ENCODE measurements at regions not wholly inside any gene's neighbourhood (a gene's known extent, or its start where the extent isn't known, plus 50 kb on each side); places are given as distances from the start of the nearest gene placed in this dataset.
A peak's percentile ranks its signal among the peaks of the same experiment; 100 is the strongest.

DNA sequence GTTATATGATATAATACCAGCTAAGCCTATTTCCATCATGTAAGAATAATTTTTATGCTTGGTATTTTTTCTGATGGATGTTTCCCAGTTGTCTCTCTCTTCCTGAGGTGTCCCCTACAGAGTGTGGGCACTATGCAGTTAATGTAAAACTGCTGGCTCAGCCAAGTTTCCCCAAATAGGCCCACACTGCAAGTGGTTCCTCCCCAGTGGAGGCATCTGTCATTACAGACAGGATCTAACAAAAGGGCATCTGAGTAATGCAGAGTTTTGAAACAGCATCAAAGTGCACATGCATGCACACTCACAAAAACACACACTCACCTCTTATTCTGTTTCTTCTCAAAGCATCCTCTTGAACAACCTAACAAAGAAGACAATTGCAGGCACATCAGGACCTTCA is 221.0 kb downstream of the VCY1B start:
- H3K27ac ChIP-seq (ENCODE audit: low read length) = no peak overlapping the region
- no peaks in the 10 kb centered on the region for H3K27me3 ChIP-seq (ENCODE audit: control insufficient read depth, insufficient read depth, low read length)
- DNase-seq (ENCODE audit: low read depth, low spot score) = no peak
- no peaks in the 10 kb centered on the region for H3K4me1 ChIP-seq (ENCODE audit: control insufficient read depth, insufficient read depth, low read length)
- no peaks in the 10 kb centered on the region for H3K36me3 ChIP-seq (ENCODE audit: control insufficient read depth, insufficient read depth, low read length)
- no peaks in the 10 kb centered on the region for H3K9me3 ChIP-seq (ENCODE audit: control insufficient read depth, insufficient read depth, low read length)
- no peak overlapping the region for H3K4me3 ChIP-seq (ENCODE audit: low read length)

DNA sequence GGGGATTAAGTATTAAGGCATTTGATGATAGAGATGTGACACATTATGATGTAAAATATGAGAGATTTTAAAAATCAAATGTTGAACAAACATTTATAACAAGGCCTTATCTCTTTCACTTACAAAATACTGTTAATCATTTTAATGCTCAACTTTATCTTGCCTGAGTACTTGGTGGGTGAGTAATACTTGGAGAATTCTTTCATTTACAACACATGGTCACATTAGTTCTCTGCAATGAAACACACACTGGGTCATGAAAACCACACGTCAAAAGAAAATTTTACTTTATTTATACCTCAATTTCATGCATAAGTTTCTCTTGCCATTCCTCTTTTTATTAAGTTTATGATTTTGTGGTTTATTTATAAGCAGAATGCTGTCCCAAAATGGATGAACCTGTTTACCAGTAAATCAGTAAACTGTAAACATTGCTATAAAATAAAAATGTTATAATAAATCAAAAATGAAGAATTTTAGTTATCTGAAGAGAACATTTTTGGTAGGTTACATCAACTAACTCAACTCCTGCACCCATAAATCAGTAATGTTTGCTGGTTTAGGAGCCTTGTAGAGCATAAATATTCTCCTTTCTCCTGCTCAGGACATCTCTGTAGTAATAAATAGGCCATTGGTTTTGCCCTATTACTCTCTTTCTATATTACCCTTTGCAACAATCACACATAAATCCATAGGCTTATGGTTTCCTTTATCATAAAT is 233.5 kb upstream of the NLGN4Y start:
- Histone ChIP-seq H3K36me3 (ENCODE audit: control insufficient read depth, insufficient read depth, low read length) (no peaks in the 10 kb centered on the region), H3K9me3 (ENCODE audit: control insufficient read depth, insufficient read depth, low read length) (no peaks in the 10 kb centered on the region), H3K4me1 (ENCODE audit: control insufficient read depth, insufficient read depth, low read length) (no peaks in the 10 kb centered on the region), H3K27me3 (ENCODE audit: control insufficient read depth, insufficient read depth, low read length) (no peaks in the 10 kb centered on the region), H3K27ac (ENCODE audit: low read length) (no peak overlapping the region), H3K4me3 (ENCODE audit: low read length) (no peak overlapping the region)
- no peak for DNase-seq (ENCODE audit: low read depth, low spot score)
- no CpG with 5 or more reads among the region's 1 CpG for WGBS (ENCODE audit: insufficient coverage, insufficient read length)

DNA sequence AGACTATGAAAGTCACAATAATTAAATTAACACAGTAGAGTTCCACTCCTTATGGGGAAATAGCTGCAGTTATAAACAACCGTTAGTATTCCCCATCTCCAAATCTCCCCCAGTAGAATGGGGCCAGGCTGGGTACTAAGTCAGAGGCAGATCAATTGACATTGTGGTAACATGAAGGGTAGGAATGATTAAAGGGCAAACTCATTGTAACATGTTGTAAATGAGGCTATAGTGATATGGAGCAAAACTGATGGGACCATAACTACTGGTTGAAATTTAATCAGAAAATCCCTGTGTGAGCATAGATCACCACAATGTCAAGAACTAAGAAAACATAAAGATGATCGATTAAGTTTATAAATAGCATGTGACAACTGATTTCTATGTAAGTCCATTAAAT is 231.9 kb upstream of the NLGN4Y start:
- H3K4me1 ChIP-seq (ENCODE audit: control insufficient read depth, insufficient read depth, low read length) = no peaks in the 10 kb centered on the region
- no peaks in the 10 kb centered on the region for H3K27me3 ChIP-seq (ENCODE audit: control insufficient read depth, insufficient read depth, low read length)
- WGBS (ENCODE audit: insufficient coverage, insufficient read length) = no CpG with 5 or more reads among the region's 2 CpGs
- no peak overlapping the region for H3K4me3 ChIP-seq (ENCODE audit: low read length)
- H3K36me3 ChIP-seq (ENCODE audit: control insufficient read depth, insufficient read depth, low read length) = no peaks in the 10 kb centered on the region
- no peaks in the 10 kb centered on the region for H3K9me3 ChIP-seq (ENCODE audit: control insufficient read depth, insufficient read depth, low read length)
- no peak for DNase-seq (ENCODE audit: low read depth, low spot score)
- H3K27ac ChIP-seq (ENCODE audit: low read length) = no peak overlapping the region

DNA sequence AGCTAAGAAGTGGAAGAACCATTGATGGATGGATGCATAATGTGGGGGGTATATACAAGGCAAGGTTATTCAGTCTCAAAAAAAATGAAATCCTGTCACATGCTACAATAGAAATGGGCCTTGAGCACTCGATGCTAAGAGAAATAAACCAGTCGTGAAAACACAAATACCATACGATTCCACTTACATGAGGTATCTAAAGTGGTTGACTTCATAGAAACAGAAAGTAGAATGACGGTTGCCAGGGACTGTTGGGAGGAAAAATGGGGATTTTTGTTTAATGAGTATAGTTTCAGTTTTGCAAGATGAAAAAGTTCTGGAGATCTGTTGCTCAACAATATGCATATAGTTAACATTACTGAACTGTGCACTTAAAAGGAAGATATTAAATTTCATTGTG is 223.6 kb upstream of the NLGN4Y start:
- no CpG with 5 or more reads among the region's 4 CpGs for WGBS (ENCODE audit: insufficient coverage, insufficient read length)

DNA sequence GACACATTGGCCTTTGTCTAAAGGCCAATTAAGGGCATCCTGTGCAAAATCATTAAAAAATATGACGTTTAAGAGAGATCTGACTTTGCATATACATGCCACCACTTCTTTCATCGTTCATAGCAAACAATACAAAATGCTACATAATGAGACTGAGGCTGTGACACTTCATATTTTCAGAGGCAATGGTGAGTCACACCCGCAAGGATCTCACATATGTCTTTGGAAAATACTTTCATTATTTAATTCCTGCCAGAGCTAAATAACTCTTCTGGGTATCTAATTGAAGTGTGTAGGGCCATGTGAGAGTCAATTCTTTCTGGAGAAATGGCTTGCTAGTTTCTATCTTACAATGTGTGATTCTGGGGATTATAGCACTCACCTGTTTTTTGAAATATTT is 222.8 kb upstream of the NLGN4Y start:
- Histone ChIP-seq H3K27ac (ENCODE audit: low read length) (no peak overlapping the region), H3K27me3 (ENCODE audit: control insufficient read depth, insufficient read depth, low read length) (no peaks in the 10 kb centered on the region), H3K4me3 (ENCODE audit: low read length) (no peak overlapping the region), H3K4me1 (ENCODE audit: control insufficient read depth, insufficient read depth, low read length) (no peaks in the 10 kb centered on the region), H3K9me3 (ENCODE audit: control insufficient read depth, insufficient read depth, low read length) (no peaks in the 10 kb centered on the region), H3K36me3 (ENCODE audit: control insufficient read depth, insufficient read depth, low read length) (no peaks in the 10 kb centered on the region)
- WGBS (ENCODE audit: insufficient coverage, insufficient read length) = no CpG with 5 or more reads among the region's 3 CpGs
- DNase-seq (ENCODE audit: low read depth, low spot score) = no peak

More for the DNA sequence above, 223.6 kb upstream of the NLGN4Y start:
- Histone ChIP-seq H3K27me3 (ENCODE audit: control insufficient read depth, insufficient read depth, low read length) (no peaks in the 10 kb centered on the region), H3K36me3 (ENCODE audit: control insufficient read depth, insufficient read depth, low read length) (no peaks in the 10 kb centered on the region), H3K4me3 (ENCODE audit: low read length) (no peak overlapping the region), H3K27ac (ENCODE audit: low read length) (no peak overlapping the region), H3K4me1 (ENCODE audit: control insufficient read depth, insufficient read depth, low read length) (no peaks in the 10 kb centered on the region), H3K9me3 (ENCODE audit: control insufficient read depth, insufficient read depth, low read length) (no peaks in the 10 kb centered on the region)
- no peak for DNase-seq (ENCODE audit: low read depth, low spot score)

DNA sequence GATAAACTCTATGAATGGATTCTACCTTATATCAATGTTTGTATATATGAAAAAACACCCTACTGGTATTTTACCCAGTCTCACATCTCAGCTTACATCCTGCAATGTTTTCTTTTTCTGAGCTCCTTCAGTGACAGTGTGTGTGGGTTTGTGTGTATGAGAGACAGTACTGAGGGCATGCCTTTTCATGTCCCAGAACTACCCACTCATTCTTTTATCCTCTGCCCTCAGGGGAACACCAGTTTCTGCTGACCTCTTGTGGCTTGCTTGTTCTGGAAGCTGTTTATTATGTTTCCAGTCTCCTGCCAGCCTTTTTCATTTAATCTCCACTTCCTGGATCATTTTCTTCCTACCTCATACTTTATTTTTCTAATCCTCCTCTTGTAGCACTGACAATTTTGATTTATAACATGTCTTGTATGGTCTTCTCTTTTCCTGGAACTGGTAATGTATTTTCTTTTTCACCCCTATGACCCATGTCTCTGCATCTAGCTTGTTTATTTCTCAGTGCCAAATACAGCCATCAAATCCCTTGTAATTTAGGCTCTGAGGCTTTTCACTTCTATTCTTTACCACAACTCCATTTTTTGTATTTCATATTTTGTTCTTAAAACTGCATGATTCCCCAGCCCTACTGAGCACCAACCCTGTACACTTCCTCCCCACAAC is 195.5 kb upstream of the NLGN4Y start:
- H3K9me3 ChIP-seq (ENCODE audit: control insufficient read depth, insufficient read depth, low read length) = no peaks in the 10 kb centered on the region
- H3K4me1 ChIP-seq (ENCODE audit: control insufficient read depth, insufficient read depth, low read length) = no peaks in the 10 kb centered on the region
- no peak overlapping the region for H3K27ac ChIP-seq (ENCODE audit: low read length)
- DNase-seq (ENCODE audit: low read depth, low spot score) = peak; percentile 9
- no peaks in the 10 kb centered on the region for H3K36me3 ChIP-seq (ENCODE audit: control insufficient read depth, insufficient read depth, low read length)
- H3K27me3 ChIP-seq (ENCODE audit: control insufficient read depth, insufficient read depth, low read length) = no peaks in the 10 kb centered on the region
- H3K4me3 ChIP-seq (ENCODE audit: low read length) = no peak overlapping the region

DNA sequence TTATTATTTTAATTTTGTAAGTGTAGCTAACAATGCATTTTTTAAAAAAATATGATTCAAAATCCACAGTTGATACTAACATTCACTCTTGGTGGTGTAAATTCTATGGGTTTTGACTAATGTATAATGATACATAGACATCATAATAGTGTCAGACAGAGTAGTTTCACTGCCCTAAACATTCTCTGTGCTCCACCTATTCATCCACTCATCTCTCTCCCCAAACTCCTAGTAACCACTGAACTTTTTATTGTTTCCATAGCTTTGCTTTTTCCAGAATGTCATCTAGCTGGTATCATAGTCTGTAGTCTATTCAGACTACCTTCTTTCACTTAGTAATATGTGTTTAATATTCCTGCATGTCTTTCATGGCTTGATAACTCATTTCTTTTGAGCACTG is 194.0 kb upstream of the NLGN4Y start:
- Histone ChIP-seq H3K36me3 (ENCODE audit: control insufficient read depth, insufficient read depth, low read length) (no peaks in the 10 kb centered on the region), H3K27ac (ENCODE audit: low read length) (no peak overlapping the region), H3K27me3 (ENCODE audit: control insufficient read depth, insufficient read depth, low read length) (no peaks in the 10 kb centered on the region), H3K4me1 (ENCODE audit: control insufficient read depth, insufficient read depth, low read length) (no peaks in the 10 kb centered on the region), H3K9me3 (ENCODE audit: control insufficient read depth, insufficient read depth, low read length) (no peaks in the 10 kb centered on the region), H3K4me3 (ENCODE audit: low read length) (no peak overlapping the region)
- no peak for DNase-seq (ENCODE audit: low read depth, low spot score)

DNA sequence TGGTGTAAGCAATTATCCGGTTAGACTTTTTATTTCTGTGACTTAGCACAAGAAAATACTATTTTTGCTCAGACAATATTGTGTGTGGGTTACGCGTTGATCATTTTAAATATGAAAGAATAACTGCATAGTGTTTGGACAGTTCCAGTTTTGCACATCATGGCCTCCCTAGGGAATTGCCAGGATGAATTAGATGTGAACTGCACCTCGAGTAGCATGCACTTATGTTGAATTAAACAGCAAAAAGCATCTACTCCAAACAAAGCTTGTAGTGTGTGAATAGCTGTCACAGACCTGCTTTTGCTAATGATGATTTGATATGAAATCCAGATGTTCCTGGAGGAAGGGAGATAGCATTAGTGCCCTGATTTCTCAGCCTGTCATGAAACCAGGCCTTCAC is 184.8 kb upstream of the NLGN4Y start:
- Histone ChIP-seq H3K4me3 (ENCODE audit: low read length) (no peak overlapping the region), H3K4me1 (ENCODE audit: control insufficient read depth, insufficient read depth, low read length) (no peaks in the 10 kb centered on the region), H3K9me3 (ENCODE audit: control insufficient read depth, insufficient read depth, low read length) (no peaks in the 10 kb centered on the region), H3K27me3 (ENCODE audit: control insufficient read depth, insufficient read depth, low read length) (no peaks in the 10 kb centered on the region), H3K36me3 (ENCODE audit: control insufficient read depth, insufficient read depth, low read length) (no peaks in the 10 kb centered on the region), H3K27ac (ENCODE audit: low read length) (no peak overlapping the region)
- no CpG with 5 or more reads among the region's 4 CpGs for WGBS (ENCODE audit: insufficient coverage, insufficient read length)
- no peak for DNase-seq (ENCODE audit: low read depth, low spot score)

DNA sequence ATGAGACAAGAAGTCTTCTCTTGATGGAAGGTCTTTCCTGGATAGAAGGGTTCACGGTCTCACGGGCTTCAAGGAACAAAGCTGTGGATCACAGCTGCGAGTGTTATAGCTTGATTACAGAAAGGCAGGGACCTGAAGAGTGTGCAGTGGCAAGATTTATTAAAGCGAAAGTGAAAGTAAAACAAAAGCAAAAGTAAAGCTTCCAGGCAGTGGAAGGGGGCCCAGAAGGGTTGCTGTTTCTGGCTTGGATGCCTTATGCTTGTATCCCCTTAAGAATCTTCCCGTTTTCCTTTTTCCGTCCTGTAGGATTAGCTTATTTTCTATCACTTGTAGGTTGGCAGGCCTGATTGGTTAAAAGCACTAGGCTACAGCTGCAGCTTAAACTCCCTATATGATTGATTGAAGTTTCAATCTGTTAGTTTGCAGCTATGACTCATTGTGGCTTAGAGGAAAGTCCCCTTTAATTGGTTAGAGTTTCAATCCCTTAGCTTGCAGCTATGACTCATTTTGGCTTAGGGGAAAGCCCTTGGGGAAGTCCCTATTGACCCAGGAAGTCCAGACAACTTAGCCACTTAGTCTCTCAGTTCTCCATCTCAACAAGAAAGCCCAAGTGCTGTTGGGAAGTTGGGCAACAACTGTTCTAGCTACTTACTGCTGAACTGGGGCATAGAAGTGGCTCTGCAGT is 183.7 kb upstream of the NLGN4Y start:
- H3K4me1 ChIP-seq (ENCODE audit: control insufficient read depth, insufficient read depth, low read length) = no peaks in the 10 kb centered on the region
- H3K36me3 ChIP-seq (ENCODE audit: control insufficient read depth, insufficient read depth, low read length) = no peaks in the 10 kb centered on the region
- no peak overlapping the region for H3K27ac ChIP-seq (ENCODE audit: low read length)
- no peaks in the 10 kb centered on the region for H3K9me3 ChIP-seq (ENCODE audit: control insufficient read depth, insufficient read depth, low read length)
- no CpG with 5 or more reads among the region's 6 CpGs for WGBS (ENCODE audit: insufficient coverage, insufficient read length)
- no peak overlapping the region for H3K4me3 ChIP-seq (ENCODE audit: low read length)
- H3K27me3 ChIP-seq (ENCODE audit: control insufficient read depth, insufficient read depth, low read length) = no peaks in the 10 kb centered on the region
- DNase-seq (ENCODE audit: low read depth, low spot score) = no peak

DNA sequence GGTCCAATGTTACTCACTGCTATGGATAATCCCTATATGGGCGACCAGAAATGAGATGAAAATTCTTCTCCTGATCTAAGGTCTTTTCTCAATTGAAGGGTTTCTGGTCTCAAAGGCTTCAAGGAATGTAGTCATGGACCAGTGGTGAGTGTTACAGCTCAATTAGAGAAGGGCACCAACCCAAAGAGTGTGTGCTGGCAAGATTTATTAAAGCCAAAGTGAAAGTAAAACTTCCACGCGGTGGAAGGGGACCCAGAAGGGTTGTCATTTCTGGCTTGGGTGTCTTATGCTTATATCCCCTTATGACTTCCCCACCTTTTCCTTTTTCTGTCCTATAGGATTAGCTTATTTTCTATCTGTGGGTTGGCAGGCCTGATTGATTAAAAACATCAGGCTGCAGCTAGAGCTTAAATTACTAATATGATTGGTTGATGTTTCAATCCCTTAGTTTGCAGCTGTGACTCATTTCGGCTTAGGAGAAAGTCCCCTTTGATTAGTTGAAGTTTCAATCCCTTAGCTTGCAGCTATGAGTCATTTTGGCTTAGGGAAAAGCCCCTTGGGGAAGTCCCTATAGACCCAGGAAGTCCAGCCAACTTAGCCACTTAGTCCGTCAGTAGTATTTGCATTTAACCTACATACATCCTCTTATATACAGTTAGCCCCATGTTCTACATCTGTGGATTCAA is 179.5 kb upstream of the NLGN4Y start:
- H3K36me3 ChIP-seq (ENCODE audit: control insufficient read depth, insufficient read depth, low read length) = no peaks in the 10 kb centered on the region
- no peaks in the 10 kb centered on the region for H3K9me3 ChIP-seq (ENCODE audit: control insufficient read depth, insufficient read depth, low read length)
- no peak overlapping the region for H3K27ac ChIP-seq (ENCODE audit: low read length)
- no CpG with 5 or more reads among the region's 5 CpGs for WGBS (ENCODE audit: insufficient coverage, insufficient read length)
- H3K27me3 ChIP-seq (ENCODE audit: control insufficient read depth, insufficient read depth, low read length) = no peaks in the 10 kb centered on the region
- no peak overlapping the region for H3K4me3 ChIP-seq (ENCODE audit: low read length)
- no peak for DNase-seq (ENCODE audit: low read depth, low spot score)
- H3K4me1 ChIP-seq (ENCODE audit: control insufficient read depth, insufficient read depth, low read length) = no peaks in the 10 kb centered on the region
